Activated CD8-positive, alpha-beta T cell treated with anti-CD3 and anti-CD28 coated beads for 36 hours (primary cell): ENCODE measurements at regions not wholly inside any gene's neighbourhood (a gene's known extent, or its start where the extent isn't known, plus 50 kb on each side); places are given as distances from the start of the nearest gene placed in this dataset.

ENCODE experiments used
- ATAC-seq: fragments of 200-7000 bp; cut with Tn5 transposase; one replicate; pipeline ENCODE4 v1.10.0; 2021; ENCODE audit warnings: mild to moderate bottlenecking, moderate library complexity
- CTCF ChIA-PET: fragments of 350-600 bp; sonication (Branson Sonifier 250); formaldehyde crosslinking; loops from one replicate; lab custom pipeline; 2021; ENCODE audit warnings: antibody characterized with exemption; lab: Charles Lee
- POLR2A ChIA-PET: fragments of 350-600 bp; sonication (Branson Sonifier 250); formaldehyde crosslinking; loops from one replicate; lab custom pipeline; 2021; ENCODE audit warnings: antibody characterized with exemption; lab: Charles Lee
- DNase-seq: peaks from one replicate; pipeline ENCODE4 v3.0.0-alpha.2; 2020
- H3K27ac Mint-ChIP-seq: one replicate; pipeline ENCODE4 v1.8.0; 2021; ENCODE audit warnings: mild to moderate bottlenecking, mixed read lengths
- H3K27me3 Mint-ChIP-seq: one replicate; pipeline ENCODE4 v1.8.0; 2021; ENCODE audit warnings: mixed read lengths
- H3K36me3 Mint-ChIP-seq: one replicate; pipeline ENCODE4 v1.8.0; 2021; ENCODE audit warnings: low read depth, mixed read lengths
- H3K4me1 Mint-ChIP-seq: one replicate; pipeline ENCODE4 v1.8.0; 2021; ENCODE audit warnings: low read depth, mixed read lengths
- H3K4me3 Mint-ChIP-seq: one replicate; pipeline ENCODE4 v1.8.0; 2021; ENCODE audit warnings: mild to moderate bottlenecking, moderate library complexity, mixed read lengths
- H3K9me3 Mint-ChIP-seq: one replicate; pipeline ENCODE4 v1.8.0; 2021; ENCODE audit warnings: mixed read lengths
- CTCF ChIP-seq: fragments of 200-600 bp; IDR thresholded peaks from one replicate; pipeline ENCODE4 v1.8.0; 2022; ENCODE audit warnings: antibody characterized with exemption, mild to moderate bottlenecking
- intact Hi-C: fragments of 100-400 bp; cut with micrococcal nuclease; formaldehyde crosslinking; loops from one replicate; pipeline ENCODE4 v1.10.0; 2022

DNA sequence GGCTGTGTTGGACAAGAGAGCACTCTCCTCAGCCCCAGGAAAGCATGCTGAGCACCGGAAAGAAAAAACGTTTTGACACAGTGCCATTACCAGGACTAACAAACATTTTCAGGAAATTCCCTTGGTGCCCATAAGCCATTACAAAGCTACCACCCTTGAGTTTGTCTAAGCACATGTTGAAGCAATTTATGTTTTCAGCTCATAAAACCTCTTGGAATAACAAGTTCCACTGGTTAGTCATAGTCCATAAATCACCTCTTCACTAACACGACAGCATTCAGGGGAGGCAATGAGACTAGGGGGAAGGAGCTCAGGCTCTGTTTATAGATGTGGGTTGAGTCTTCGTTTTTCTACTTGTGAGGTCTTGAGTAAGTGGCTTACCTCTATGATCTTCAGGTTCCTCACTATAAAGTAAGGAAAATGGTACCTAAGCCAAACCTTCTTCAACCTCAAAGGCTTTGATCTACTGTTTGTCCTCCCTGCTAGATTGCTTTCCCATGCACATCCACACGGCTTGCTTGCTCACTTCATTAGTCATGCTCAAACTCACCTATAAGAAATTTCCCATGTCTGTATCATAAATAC lies 65.4 kb downstream of the DRD1 start:
- peaks cover 25% of the 10 kb centered on the region for H3K27me3 Mint-ChIP-seq
- ChIA-PET POLR2A (no interaction called here), CTCF (no interaction called here)
- H3K27ac Mint-ChIP-seq = no peak overlapping the region
- H3K4me3 Mint-ChIP-seq = no peak overlapping the region
- no peak for TF ChIP-seq CTCF
- intact Hi-C loops = no loop called here
- DNase-seq (no peak), ATAC-seq (no peak)
- H3K36me3 Mint-ChIP-seq = no peaks in the 10 kb centered on the region
- no peaks in the 10 kb centered on the region for H3K9me3 Mint-ChIP-seq
- no peaks in the 10 kb centered on the region for H3K4me1 Mint-ChIP-seq

- intact Hi-C loops = no loop called here
- Mint-ChIP-seq H3K9me3 (no peaks in the 10 kb centered on the region), H3K4me3 (no peak overlapping the region), H3K27me3 (peaks cover 24% of the 10 kb centered on the region), H3K27ac (no peak overlapping the region), H3K36me3 (no peaks in the 10 kb centered on the region), H3K4me1 (no peaks in the 10 kb centered on the region)
- no peak for DNase-seq
- no peak for TF ChIP-seq CTCF
- ATAC-seq = no peak
- ChIA-PET POLR2A (no interaction called here), CTCF (no interaction called here)
These were observed 66.2 kb downstream of the DRD1 start for GRCh38 chr5:175377816-175378215.

- Mint-ChIP-seq H3K4me1 (no peaks in the 10 kb centered on the region), H3K36me3 (no peaks in the 10 kb centered on the region), H3K9me3 (no peaks in the 10 kb centered on the region), H3K4me3 (no peak overlapping the region), H3K27me3 (peaks cover 20% of the 10 kb centered on the region), H3K27ac (no peak overlapping the region)
- no peak for DNase-seq
- CTCF ChIA-PET = no interaction called here
- ATAC-seq = no peak
- POLR2A ChIA-PET = no interaction called here
- intact Hi-C loops = no loop called here
- TF ChIP-seq CTCF = no peak
These were observed 69.7 kb downstream of the DRD1 start for GRCh38 chr5:175374166-175374875.

DNA sequence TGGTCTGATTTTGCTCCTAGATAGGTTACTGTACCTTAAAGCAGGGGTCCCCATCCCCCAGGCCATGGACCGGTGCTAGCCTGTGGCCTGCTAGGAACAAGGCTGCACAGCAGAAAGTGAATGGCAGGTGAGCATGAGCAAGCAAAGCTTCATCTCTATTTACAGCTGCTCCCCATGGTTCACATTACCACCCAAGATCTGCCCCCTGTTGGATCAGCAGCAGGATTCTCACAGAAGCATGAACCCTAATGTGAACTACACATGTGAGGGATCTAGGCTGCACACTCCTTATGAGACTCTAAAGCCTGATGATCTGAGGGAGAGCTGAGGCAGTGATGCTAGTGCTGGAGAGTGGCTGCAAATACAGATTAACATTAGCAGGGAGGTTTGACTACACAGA lies 78.1 kb downstream of the DRD1 start:
- no peaks in the 10 kb centered on the region for H3K36me3 Mint-ChIP-seq
- ATAC-seq = no peak
- CTCF ChIA-PET = no interaction called here
- peaks cover 9% of the 10 kb centered on the region for H3K27me3 Mint-ChIP-seq
- DNase-seq = no peak
- POLR2A ChIA-PET = no interaction called here
- no peak for TF ChIP-seq CTCF
- no peaks in the 10 kb centered on the region for H3K4me1 Mint-ChIP-seq
- no peak overlapping the region for H3K4me3 Mint-ChIP-seq
- intact Hi-C loops = no loop called here
- H3K27ac Mint-ChIP-seq = no peak overlapping the region
- no peaks in the 10 kb centered on the region for H3K9me3 Mint-ChIP-seq

GRCh38 chr5:175363300-175363699 lies 80.7 kb downstream of the DRD1 start:
- TF ChIP-seq CTCF = no peak
- H3K36me3 Mint-ChIP-seq = no peaks in the 10 kb centered on the region
- H3K27me3 Mint-ChIP-seq = peaks cover 10% of the 10 kb centered on the region
- DNase-seq (no peak), ATAC-seq (no peak)
- CTCF ChIA-PET = no interaction called here
- H3K4me1 Mint-ChIP-seq = no peaks in the 10 kb centered on the region
- POLR2A ChIA-PET = no interaction called here
- no peak overlapping the region for H3K4me3 Mint-ChIP-seq
- intact Hi-C loops = no loop called here
- no peaks in the 10 kb centered on the region for H3K9me3 Mint-ChIP-seq
- H3K27ac Mint-ChIP-seq = no peak overlapping the region
